Embryonic facial prominence (tissue), 1 donor: ENCODE measurements at regions not wholly inside any gene's neighbourhood (a gene's known extent, or its start where the extent isn't known, plus 50 kb on each side); places are given as distances from the start of the nearest gene placed in this dataset.
"Not testable (repeated sequence)": the region's sequence is repeated elsewhere in the genome, so short reads cannot be mapped to it uniquely, and the experiment has no call there.

ENCODE experiments used
- DNase-seq: peaks from one replicate; pipeline ENCODE4 v3.0.0-alpha.2; 2016; ENCODE audit errors: extremely low spot score

DNA sequence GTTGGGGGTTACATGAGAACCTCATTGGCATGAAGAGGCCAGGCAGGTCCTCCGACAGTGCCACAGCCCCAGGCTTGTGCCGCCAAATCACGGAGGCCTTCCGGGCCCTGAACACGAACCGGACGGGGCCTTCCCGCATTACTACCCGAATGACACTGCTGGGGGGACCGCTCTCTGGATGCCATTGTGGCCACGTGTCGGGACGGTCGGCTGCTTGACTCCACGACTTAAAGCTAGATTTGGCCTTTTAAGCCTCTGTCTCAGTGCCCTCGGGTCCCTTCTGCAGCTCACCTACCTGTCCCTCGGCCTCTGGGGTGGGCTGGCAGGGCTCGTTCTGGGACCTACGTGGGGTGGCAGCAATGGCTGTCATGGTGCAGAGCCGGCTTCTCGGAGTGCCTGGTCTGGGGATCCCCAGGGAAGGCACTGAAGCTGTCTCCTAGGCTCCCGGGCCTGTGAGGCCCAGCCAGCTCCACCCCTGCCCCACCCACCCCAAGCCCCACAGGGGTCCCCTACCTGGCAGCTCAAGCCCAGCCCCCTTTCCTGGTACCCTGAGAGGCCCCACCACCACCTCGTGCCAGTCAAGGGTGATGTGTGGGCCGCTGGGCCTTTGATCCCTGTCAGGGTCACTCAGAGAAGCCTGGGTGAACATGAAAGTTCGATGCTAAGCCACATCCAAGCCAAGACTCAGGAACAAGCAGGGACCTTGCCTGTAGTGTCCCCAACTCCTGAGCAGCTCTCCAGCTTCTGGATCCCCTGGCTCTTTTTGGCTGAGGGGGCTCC lies 245.8 kb upstream of the SGCG start:
- DNase-seq: no peak

DNA sequence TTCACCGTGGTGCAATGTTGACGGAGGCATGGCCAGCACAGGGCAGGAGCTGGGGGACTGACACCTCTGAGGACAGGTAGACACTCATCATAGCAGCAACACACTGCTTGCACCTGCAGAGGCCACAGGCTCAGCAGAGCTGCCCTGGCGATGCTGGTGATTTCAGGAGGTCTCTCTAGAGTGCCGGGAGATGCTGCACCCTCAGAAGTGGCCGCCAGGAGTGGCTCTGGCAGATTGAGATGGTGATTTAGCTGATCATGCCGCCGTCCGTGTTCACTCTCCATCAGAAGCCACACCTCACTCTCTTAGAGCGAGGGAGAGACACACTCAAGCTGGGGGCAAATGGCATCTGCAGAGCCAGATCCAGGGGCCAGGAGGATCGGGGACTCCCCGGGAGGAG lies 244.6 kb upstream of the SGCG start:
- DNase-seq: no peak

DNA sequence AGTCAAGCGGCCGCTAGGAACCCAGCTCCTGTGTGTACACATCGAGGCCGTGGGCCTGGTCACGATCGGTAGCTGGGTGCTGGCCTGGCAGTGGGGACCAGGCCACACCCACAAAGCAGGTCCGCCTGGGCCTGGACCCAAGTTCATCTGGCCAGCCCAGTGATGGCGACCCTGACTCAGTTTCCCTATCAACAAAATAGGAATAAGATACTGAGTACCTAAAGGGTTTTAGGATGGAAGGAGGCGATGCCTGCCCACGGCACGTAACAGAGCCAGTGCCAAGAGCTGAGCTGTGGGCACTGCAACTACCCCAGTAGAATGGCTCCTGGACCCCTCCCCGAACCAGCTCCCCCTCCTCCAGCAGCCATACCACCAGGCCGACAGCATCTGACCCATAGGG lies 243.5 kb upstream of the SGCG start:
- no peak for DNase-seq

DNA sequence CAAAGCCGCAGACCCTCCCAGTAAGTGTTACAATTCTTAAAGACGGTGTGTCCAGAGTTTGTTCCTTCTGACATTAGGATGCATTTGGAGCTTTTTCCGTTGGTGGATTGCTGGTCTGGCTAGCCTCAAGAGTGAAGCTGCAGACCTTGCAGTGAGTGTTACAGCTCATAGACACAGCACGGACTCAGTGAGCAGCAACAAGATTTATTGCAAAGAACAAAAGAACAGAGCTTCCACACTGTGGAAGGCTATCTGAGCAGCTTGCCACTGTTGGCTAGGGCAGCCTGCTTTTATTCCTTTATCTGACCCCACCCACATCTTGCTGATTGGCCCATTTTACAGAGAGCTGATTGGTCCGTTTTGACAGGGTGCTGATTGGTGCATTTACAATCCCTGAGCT lies 242.8 kb upstream of the SGCG start:
- no peak for DNase-seq

DNA sequence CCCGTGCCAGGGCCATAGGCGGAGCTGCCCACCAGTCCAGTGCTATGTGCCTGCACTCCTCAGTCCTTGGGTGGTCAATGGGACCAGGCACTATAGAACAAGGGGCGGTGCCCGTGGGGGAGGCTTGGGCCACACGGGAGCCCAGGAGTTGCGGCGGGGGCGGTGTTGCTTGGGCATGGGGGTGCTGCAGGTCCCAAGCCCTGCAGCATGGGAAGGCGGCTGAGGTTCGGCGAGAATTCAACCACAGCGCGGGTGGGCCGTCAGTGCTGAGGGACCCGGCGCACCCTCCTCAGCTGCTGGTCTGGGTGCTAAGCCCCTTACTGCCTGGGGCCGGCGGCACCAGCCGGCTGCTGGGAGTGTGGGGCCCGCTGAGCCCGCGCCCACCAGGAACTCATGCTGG lies 242.2 kb upstream of the SGCG start:
- DNase-seq: no peak

DNA sequence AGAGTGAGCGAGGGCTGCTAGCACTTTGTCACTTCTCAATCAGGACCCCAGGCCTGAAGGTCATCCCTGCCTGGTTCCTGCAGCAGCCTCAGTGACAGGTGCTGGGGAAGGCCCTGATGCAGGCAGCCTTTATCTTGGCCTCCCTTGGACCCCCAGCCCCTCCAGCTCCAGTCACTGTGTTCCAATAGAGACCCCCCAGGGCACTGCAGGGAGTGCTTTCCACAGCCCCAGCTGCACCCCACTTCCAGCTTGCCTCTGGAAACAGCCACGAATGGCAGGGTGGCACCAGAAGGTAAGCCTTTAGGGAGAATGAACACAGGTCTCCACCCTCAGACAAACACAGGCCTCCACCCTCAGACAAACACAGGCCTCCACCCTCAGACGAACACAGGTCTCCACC lies 241.6 kb upstream of the SGCG start:
- no peak for DNase-seq

DNA sequence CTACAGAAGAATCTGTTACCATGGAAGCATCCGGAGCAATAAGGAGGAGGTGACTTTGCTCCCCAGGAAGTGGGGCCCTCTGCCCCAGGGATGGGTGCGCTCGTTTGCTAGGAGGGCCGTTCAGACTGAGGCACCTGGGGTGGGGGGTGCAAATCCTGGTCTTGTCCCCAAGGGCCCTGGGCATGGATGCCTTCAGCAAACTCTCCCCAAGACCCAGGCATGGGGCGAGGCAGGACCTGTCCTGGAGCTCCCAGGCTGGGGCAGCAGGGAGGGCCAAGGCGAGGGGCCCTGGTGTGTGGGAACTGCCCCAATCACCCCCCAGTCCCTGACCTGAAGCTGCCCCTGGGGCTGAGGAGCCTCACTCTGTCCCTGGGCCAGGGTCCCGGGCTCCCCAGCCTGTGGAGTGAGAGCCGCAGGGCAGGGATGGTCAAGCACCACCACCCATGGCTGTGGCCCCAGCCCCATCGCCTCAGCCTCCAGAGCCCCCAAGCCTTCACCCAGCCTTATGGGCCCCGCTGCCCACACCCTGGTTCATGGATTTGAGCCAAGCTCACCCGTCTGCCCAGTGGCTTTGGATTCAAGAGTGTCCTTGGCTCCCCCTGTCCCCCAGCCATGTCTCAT lies 240.6 kb upstream of the SGCG start:
- no peak for DNase-seq

DNA sequence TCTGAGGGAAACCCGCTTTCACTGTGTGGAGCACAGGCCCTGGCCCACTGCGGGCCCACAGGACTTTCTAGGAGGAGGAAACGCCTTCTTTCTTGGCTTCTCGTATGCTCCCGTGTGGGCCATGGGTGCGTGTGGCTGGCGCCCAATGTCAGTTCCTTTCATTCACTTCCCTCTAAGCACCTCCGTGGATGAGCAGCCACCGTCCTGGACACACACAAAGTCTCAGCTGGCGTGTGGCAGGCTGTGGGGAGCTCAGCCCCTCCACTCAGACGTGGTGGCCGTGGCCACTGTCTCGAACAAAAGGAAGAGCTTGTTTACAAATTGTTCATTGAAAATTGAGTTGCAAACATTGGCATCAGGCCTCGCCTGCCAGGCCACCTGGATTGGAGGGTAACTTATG lies 240.0 kb upstream of the SGCG start:
- DNase-seq: no peak

DNA sequence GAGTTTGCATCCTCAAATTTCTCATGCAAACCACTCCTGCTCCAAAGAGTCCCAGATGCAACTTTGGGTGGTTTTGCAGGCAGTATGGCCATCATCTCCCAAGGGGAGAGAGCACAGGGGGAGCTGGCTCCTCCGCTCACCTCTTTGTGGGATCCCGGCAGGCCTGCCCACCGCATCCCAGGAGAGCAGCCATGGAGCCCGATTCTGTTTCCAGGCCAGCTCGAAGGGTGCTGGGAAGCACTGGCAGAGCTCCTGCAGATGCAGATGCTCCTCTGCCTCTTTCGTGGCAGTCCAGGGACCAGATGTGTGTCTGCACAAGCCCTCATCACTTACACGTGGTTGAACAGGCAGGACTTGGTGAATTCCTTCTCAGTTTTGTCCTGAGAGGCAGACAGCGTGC lies 239.3 kb upstream of the SGCG start:
- DNase-seq: not testable (repeated sequence)

DNA sequence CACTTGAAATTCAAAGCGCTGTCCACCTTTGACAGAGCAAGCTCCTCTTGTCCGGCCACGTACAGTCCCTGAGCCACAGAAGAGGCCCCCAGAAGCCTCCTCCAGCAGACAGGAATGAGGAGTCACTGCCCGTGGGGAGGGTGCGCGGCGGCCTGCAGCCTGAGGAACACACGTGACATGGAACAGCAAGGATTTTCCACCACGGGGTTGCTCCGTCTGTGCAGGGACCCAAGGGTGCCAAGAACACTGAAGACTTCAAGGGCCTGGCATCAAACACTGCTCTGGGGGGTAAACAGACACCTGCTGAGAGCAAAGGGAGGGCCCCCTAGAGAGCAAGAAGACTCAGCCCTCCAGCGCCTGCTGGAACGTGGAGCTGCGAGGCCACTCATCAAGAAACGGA lies 237.9 kb upstream of the SGCG start:
- DNase-seq: not testable (repeated sequence)

DNA sequence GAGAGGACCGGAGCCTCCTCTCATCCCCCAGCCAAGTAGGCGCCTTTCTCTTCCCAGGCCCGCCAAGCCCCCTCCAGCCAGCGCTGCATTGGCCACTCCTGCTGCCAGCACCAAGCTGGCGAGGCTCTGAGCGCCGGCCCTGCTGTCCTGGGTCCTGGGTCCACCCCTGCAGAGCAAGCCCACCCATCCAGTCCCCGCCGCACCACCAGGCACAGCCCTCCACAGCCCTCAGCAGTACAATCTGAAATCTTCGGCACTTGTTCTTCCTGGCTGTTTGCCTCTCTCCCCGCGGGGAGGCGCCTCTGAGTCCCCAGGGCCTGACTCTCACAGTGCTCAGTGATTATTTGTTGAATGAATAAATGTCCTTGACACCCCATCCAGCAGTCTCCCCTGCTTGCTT lies 236.4 kb upstream of the SGCG start:
- DNase-seq: no peak

DNA sequence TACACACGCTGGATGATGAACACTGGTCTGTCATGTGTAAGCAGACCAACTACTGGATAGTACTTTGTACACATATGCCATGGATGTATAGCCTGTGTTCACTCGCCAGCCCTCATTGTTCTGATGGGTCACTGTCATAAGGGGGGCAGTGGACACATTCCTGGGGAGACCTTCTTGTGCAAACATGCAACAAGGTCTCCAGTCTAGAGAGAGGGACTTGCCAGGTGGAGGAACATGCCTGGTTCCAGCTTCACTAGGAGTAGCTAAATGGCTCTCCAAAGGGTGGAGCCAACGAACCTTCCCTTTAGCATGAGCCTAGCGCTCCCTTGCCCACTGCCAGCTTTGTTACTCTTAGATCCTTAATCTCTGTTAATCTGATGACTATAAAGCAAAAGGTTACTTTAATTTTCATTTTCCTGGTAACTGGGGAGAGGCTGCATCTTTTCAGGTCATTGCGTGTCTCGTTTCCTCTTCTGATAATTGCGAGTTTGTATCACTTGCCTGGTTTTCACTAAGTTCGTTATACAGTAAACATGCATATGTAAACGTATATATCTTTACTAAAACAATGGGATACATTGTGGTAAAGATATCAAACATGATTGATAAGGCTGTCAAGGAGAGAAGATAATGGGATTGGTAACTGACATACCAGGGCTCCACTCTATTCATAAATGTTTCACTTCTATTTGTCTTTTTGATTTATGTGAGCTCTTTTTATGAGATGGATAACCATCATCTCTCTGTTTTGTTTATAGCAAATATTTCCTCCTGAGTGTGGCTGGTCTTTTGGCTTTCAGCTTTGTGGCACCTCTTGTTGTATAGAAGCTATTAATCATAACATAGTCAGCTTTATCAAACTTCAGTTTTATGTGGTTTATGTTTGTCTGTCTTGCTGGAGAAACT lies 235.2 kb upstream of the SGCG start:
- no peak for DNase-seq

DNA sequence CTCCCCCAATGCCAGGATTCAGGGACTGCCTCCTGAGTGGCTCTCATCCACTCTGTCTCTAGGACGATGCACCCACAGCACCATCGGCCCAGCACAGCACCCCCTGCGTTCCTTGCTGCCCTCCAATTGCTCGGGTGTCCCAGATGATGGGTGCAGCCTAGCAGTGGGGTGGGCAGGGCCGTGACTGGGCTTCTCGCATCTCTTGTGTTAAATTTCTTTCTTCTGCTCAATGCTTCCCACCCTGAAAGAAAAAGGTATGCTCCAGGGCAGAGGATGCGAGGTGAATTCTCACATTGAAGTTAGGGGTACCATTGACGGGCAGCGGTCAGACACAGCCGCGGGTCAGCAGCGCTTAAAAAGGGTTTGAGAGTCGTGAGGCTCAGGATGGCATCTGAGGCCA lies 232.4 kb upstream of the SGCG start:
- no peak for DNase-seq

DNA sequence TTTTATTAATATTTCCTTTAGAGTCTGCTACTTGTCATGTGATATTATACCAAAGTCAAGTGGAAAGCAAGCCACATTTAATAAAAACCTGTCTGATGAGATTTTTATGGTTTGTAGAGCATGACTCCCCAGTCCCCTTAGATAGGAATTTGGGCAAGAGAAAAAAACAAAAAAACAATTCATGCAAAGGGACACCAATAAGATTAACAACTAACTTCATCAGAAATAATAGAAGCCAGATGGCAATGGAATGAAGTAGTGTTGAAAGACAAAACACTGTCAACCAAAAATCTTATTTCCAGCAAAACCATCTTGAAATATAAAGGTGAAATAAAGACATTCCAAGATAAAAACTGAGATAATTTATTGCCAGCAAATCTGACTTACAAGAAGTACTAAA lies 228.8 kb upstream of the SGCG start:
- not testable (repeated sequence) for DNase-seq

DNA sequence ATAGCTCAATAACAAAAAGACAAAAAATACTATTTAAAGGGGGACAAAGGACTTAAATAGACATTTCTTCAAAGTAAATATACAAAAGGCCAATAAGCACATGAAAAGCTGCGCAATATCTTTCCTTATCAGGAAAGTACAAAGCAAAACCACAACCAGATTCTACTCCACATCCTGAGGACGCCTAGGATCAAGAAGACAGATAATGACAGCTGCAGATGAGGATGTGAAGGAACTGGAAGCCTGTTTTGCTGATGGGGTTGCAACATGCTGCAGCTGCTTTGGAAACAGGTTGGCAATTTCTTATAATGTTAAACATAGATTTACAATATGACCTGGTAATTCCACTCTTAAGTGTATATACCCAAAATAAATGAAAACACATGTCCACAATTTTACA lies 225.6 kb upstream of the SGCG start:
- not testable (repeated sequence) for DNase-seq

DNA sequence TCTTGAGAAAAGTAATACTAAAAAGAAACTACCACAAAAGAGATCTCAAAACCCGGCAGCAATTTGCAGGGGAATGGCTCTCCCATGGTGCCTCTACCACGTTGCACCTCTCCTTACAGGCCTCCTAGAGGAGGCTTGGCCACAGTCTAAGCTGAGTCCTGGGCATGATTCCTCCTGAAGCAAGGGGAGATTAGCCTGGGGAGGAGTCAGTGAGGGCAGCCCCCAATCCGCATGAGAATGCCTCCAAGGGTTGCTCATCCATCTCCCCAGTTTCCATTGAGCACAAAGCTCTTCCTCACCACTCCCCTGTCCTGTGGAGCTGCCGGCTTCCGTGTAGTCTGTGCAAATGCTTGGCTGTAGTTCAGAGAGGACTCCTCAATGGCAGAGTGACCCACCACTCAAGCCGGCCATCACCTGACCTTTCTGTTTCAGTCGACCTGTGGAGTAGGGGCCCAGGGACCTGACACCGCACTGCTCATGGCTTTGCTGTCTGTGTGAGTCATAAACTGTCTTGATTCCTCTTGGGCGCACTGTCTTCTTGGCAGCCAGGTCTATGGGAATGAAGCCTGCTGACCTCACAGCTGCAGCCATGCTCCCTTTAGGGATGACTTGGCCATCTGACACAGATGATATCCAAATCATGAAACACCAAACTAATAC lies 224.2 kb upstream of the SGCG start:
- DNase-seq: not testable (repeated sequence)

DNA sequence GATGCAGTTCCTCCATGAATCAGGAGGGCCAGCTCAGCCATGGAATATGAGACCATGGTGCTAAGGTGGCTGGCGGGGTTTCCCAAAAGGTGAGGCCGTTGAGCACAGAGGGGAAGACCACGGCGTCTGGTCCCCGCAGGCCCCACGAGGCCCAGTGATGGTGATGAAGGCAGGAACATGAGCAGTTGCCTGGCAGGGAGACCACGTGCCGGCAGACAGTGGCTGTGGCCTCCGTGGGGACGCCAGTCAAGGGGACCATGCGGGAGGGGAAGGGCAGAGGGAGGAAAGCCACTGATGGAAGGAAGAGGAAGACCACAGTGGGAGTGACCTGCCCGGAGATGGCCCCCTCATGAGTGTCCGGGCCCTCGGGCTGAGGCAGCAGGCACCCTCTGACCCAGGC lies 220.9 kb upstream of the SGCG start:
- not testable (repeated sequence) for DNase-seq

DNA sequence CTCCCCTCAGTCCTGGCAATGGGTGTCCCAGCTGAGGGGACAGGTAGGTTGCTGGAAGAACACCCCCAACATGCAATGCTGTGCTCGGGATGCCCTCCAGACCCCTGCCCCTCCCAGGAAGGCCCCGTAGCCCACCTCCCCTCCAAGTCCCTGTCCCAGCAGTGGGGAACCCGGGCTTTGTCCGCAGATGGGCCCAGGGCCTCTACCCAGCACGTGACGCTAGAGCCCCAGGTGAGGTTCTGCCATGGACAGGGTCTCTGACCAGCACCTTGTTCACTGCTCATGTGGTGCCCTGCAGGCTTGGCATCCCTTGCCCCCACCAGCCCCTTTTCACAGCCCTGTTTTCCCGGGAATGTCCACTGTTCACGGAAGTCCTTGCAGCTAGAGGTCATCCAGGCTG lies 220.0 kb upstream of the SGCG start:
- no peak for DNase-seq

DNA sequence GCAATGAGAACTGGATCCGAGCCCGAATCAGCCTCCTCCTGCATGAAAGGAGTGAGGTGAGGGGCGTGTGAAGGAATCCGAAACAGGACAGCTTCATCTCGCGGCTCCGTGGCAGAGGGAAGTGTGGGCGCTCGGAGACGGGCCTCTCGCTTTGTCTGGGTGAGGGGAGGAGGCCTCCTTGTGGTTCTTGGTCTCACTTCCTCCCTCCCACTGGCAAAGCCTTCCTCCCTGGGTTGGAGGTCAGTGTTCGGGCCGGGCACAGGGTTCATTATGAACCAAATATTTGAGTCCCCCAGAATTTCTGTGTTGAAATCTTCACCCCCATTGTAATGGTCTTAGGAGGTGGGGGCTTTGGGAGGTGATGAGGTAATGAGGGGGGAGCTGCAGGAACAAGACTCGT lies 219.4 kb upstream of the SGCG start:
- DNase-seq: not testable (repeated sequence)

DNA sequence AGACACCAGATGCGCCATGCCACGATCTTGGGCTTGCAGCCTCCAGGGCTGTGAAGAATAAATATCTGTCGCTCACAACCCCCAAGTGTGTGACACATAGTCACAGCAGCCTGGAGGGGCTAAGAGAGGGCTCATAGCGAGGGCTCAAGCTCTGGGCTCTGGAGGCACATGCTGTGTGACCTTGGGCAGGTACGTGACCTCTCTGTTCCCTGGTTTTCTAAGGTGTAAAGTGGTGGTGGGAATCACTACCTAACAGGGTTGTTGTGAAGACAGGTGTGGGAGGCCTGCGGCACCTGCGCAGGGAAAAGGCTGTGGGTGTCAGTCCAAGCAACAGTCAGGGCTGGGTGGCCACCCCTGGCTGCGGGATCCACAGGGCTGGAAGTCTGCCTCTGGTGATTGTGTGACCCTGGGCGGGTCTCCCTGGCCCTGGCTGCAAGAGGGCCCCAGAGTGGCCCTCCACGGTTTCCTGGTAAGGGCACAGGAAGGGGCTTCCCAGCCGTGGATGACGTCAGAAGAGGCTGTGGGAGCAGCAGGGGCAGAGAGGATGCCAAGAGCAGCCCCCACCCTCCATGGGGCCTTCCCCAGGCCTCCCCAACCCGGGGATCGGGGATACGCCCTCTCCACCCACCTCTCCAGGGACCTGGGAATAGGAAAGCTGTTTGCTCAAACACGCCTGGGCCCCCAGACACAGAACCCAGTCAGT lies 218.8 kb upstream of the SGCG start:
- DNase-seq: no peak

DNA sequence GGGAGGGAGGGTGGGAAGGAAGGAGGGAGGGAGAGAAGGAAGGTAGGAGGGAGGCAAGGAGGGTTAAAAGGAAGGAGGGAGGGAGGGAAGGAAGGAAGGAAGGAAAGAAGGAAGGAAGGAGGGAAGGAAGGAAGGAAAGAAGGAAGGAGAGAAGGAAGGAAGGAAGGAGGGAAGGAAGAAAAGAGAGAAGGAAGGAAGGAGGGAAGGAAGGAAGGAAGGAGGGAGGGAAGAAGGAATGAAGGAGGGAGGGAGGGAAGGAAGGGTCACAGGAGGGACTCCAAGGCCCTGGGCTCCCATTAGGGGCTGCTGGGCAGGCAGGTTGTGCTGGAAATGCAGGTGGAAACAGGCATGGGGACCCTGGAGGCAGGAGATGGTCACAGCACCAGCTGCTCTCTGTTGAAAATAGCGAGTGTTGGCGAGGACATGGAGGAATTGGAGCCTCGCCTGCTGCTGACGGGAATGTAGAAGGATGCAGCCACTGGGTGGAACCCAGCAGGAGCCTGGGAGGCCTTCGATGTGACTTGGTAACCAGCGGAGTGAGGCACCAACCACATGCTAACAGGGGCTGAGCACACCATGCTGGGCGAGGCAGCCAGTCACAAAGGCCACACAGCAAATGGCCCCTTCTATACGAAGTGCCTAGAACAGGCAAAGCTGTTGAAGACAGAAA lies 217.3 kb upstream of the SGCG start:
- not testable (repeated sequence) for DNase-seq
